Neural cell (in vitro differentiated cells): ENCODE measurements at regions not wholly inside any gene's neighbourhood (a gene's known extent, or its start where the extent isn't known, plus 50 kb on each side); places are given as distances from the start of the nearest gene placed in this dataset.
A peak's percentile ranks its signal among the peaks of the same experiment; 100 is the strongest.
"Not testable (repeated sequence)": the region's sequence is repeated elsewhere in the genome, so short reads cannot be mapped to it uniquely, and the experiment has no call there.

ENCODE experiments used
- H2AFZ ChIP-seq: fragments of 200-600, 300-800 bp; sonication (generic), shearing (Covaris generic); 2 replicates; pipeline ENCODE4 v1.6.0; 2014; ENCODE audit warnings: low read depth, mild to moderate bottlenecking, antibody characterized with exemption, low read length, moderate library complexity
- H3F3A ChIP-seq: fragments of 200-600 bp; shearing (Covaris generic); 2 replicates; pipeline ENCODE4 v1.6.1; 2016; ENCODE audit warnings: mild to moderate bottlenecking, moderate library complexity, mixed read lengths, antibody characterized with exemption, low read length; ENCODE audit not compliant: insufficient read depth, poor library complexity, severe bottlenecking
- H3K27ac ChIP-seq: fragments of 200-600, 300-800 bp; sonication (generic), shearing (Covaris generic); 2 replicates; pipeline ENCODE4 v1.5.1; 2014; ENCODE audit warnings: mild to moderate bottlenecking, low read length, moderate library complexity
- H3K27me3 ChIP-seq: fragments of 300-800, 200-600 bp; sonication (generic), shearing (Covaris generic); 2 replicates; pipeline ENCODE4 v1.6.0; 2014; ENCODE audit warnings: mild to moderate bottlenecking, low read depth, low read length, moderate library complexity; ENCODE audit not compliant: insufficient read depth
- H3K36me3 ChIP-seq: fragments of 300-800, 200-600 bp; sonication (generic), shearing (Covaris generic); 2 replicates; pipeline ENCODE4 v1.5.1; 2014; ENCODE audit warnings: mild to moderate bottlenecking, antibody characterized with exemption, low read length, moderate library complexity; ENCODE audit not compliant: insufficient read depth
- H3K4me2 ChIP-seq: fragments of 300-800, 200-600 bp; sonication (generic), shearing (Covaris generic); 2 replicates; pipeline ENCODE4 v1.6.0; 2014; ENCODE audit warnings: mild to moderate bottlenecking, low read length
- H3K4me3 ChIP-seq: fragments of 300-800, 200-600 bp; sonication (generic), shearing (Covaris generic); 2 replicates; pipeline ENCODE4 v1.5.1; 2014; ENCODE audit warnings: mild to moderate bottlenecking, low read length, moderate library complexity
- H3K79me2 ChIP-seq: fragments of 200-600 bp; shearing (Covaris generic); replicated peaks from 2 replicates; pipeline ENCODE4 v1.6.0; 2014; ENCODE audit warnings: mild to moderate bottlenecking, low read length, moderate library complexity; ENCODE audit not compliant: insufficient read depth
- H3K9ac ChIP-seq: fragments of 300-800, 200-600 bp; sonication (generic), shearing (Covaris generic); 2 replicates; pipeline ENCODE4 v1.6.1; 2016; ENCODE audit warnings: mild to moderate bottlenecking, low read length, mixed read lengths
- H3K9me2 ChIP-seq: fragments of 200-600 bp; shearing (Covaris generic); 2 replicates; pipeline ENCODE4 v1.6.1; 2016; ENCODE audit warnings: mild to moderate bottlenecking, low read length, mixed read lengths; ENCODE audit not compliant: insufficient read depth
- H3K9me3 ChIP-seq: fragments of 200-600, 300-800 bp; sonication (generic), shearing (Covaris generic); 2 replicates; pipeline ENCODE4 v1.6.1; 2016; ENCODE audit warnings: mild to moderate bottlenecking, mixed run types, low read length, moderate library complexity, mixed read lengths
- H4K20me1 ChIP-seq: fragments of 200-600 bp; shearing (Covaris generic); 2 replicates; pipeline ENCODE4 v1.6.1; 2016; ENCODE audit warnings: mild to moderate bottlenecking, mixed run types; ENCODE audit not compliant: insufficient read depth
- CTCF ChIP-seq: fragments of 450-650 bp; IDR thresholded peaks from 2 replicates; pipeline ENCODE4 v1.5.1; 2014; ENCODE audit warnings: antibody characterized with exemption, mild to moderate bottlenecking, moderate library complexity; ENCODE audit not compliant: poor library complexity, severe bottlenecking
- EP300 ChIP-seq: fragments of 450-650 bp; conservative IDR thresholded peaks from 2 replicates; pipeline ENCODE4 v1.6.1; 2014; ENCODE audit warnings: antibody characterized with exemption, mild to moderate bottlenecking, moderate library complexity; ENCODE audit not compliant: poor library complexity, severe bottlenecking
- EZH2 ChIP-seq: fragments of 200-600, 300-800 bp; shearing (Covaris generic), sonication (generic); IDR thresholded peaks from 2 replicates; pipeline ENCODE4 v1.6.1; 2014; ENCODE audit warnings: antibody characterized with exemption, low read length, borderline replicate concordance, mild to moderate bottlenecking; ENCODE audit not compliant: insufficient read depth, poor library complexity, severe bottlenecking
- MXI1 ChIP-seq: fragments of 450-650 bp; conservative IDR thresholded peaks from 2 replicates; pipeline ENCODE4 v1.6.1; 2014; ENCODE audit warnings: antibody characterized with exemption, mild to moderate bottlenecking; ENCODE audit not compliant: poor library complexity, severe bottlenecking
- POLR2AphosphoS5 ChIP-seq: IDR thresholded peaks from 2 replicates; pipeline ENCODE4 v1.6.1; 2012
- RAD21 ChIP-seq: fragments of 450-650 bp; conservative IDR thresholded peaks from 2 replicates; pipeline ENCODE4 v1.6.1; 2014; ENCODE audit warnings: antibody characterized with exemption, mild to moderate bottlenecking, moderate library complexity
- REST ChIP-seq: IDR thresholded peaks from 2 replicates; pipeline ENCODE4 v1.6.1; 2012; ENCODE audit warnings: borderline replicate concordance
- SMC3 ChIP-seq: fragments of 450-650 bp; conservative IDR thresholded peaks from 2 replicates; pipeline ENCODE4 v1.6.1; 2014; ENCODE audit warnings: antibody characterized with exemption, mild to moderate bottlenecking, moderate library complexity; ENCODE audit not compliant: poor library complexity
- TAF1 ChIP-seq: IDR thresholded peaks from 2 replicates; pipeline ENCODE4 v1.6.1; 2012; ENCODE audit warnings: low read depth

DNA sequence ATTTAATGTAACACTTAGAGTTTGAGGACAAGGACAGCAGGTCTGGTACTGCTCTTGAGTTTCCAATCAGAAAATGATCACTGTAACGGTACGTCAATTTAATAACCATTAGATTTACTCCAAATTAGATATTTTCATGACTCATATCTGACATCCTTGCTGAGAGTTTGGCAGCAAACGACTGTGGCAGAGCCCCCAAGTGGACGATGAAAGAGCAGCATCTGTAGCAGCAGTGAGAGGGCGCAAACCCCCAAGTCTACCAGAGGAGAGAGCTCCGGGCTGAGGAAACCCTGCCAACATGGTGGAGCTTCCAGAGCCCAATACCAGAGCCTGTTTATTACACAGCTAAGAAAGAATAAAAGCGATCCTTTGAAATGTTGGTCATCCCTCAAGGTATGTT, 73.2 kb upstream of the EPB41L4A start:
- H3K9ac ChIP-seq: no peak overlapping the region
- H4K20me1 ChIP-seq: no peaks in the 10 kb centered on the region
- no peaks in the 10 kb centered on the region for H3K27me3 ChIP-seq
- H3K4me3 ChIP-seq: peak overlapping the region; percentile 36
- no peaks in the 10 kb centered on the region for H3K9me2 ChIP-seq
- H3K9me3 ChIP-seq: no peaks in the 10 kb centered on the region
- peak overlapping the region; percentile 32 for H3K27ac ChIP-seq
- H3K36me3 ChIP-seq: no peaks in the 10 kb centered on the region
- H2AFZ ChIP-seq: peak overlapping the region; percentile 22
- H3K4me2 ChIP-seq: no peak overlapping the region
- peaks cover 2% of the 10 kb centered on the region for H3F3A ChIP-seq
- H3K79me2 ChIP-seq: no peaks in the 10 kb centered on the region
- TF ChIP-seq SMC3 (peak; percentile 57), TAF1 (no peak), EZH2 (no peak), CTCF (peak; percentile 66), EP300 (no peak), POLR2AphosphoS5 (no peak), MXI1 (no peak), RAD21 (peak; percentile 48), REST (no peak)

GRCh38 chr5:112503749-112504501, 84.8 kb upstream of the EPB41L4A start:
- H4K20me1 ChIP-seq, H3K9me2 ChIP-seq, H3K9ac ChIP-seq, H3F3A ChIP-seq, H3K4me2 ChIP-seq, H3K4me3 ChIP-seq, H3K36me3 ChIP-seq, H3K79me2 ChIP-seq, H3K27me3 ChIP-seq, H2AFZ ChIP-seq, H3K27ac ChIP-seq, H3K9me3 ChIP-seq: not testable (repeated sequence)

GRCh38 chr5:112509097-112509496, 90.0 kb upstream of the EPB41L4A start:
- not testable (repeated sequence) for H3K9me3 ChIP-seq, H4K20me1 ChIP-seq, H3K27me3 ChIP-seq, H2AFZ ChIP-seq, H3K4me3 ChIP-seq, H3K27ac ChIP-seq, H3K9ac ChIP-seq, H3K9me2 ChIP-seq, H3K4me2 ChIP-seq, H3K36me3 ChIP-seq, H3F3A ChIP-seq, H3K79me2 ChIP-seq
